HG02884 (cell line): ENCODE measurements at regions not wholly inside any gene's neighbourhood (a gene's known extent, or its start where the extent isn't known, plus 50 kb on each side); places are given as distances from the start of the nearest gene placed in this dataset.

ENCODE experiments used
- ATAC-seq: cut with Tn5 transposase; IDR thresholded peaks from one replicate; pipeline ENCODE4 v1.9.1; 2021; ENCODE audit warnings: mild to moderate bottlenecking, moderate library complexity; ENCODE audit not compliant: unreplicated experiment

DNA sequence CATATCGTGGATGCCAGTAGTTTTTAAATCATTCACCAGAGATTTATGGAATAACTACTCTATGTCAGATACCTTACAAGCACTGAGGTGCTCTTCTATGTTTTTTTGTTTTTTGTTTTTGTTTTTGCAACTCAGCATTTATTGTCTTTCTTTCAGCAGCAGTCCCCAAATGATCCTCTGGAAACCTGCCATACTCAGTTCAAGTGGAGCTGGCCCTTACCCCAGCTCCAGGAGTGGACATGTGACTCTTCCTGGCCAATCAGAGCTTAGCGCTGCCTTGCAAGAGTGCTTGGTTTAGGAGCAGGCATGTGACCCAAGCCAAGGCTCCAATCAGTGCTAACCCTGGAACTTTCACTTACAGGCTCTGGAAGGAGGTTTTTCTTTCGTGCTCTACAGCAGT, 356.6 kb upstream of the ZMIZ1 start:
- ATAC-seq = no peak

- no peak for ATAC-seq
Measured at GRCh38 chr10:78713659-78714058, 355.1 kb upstream of the ZMIZ1 start.

GRCh38 chr10:78714225-78714624, 354.5 kb upstream of the ZMIZ1 start:
- ATAC-seq = no peak

- no peak for ATAC-seq
Measured at GRCh38 chr10:78715435-78715834, 353.3 kb upstream of the ZMIZ1 start.

DNA sequence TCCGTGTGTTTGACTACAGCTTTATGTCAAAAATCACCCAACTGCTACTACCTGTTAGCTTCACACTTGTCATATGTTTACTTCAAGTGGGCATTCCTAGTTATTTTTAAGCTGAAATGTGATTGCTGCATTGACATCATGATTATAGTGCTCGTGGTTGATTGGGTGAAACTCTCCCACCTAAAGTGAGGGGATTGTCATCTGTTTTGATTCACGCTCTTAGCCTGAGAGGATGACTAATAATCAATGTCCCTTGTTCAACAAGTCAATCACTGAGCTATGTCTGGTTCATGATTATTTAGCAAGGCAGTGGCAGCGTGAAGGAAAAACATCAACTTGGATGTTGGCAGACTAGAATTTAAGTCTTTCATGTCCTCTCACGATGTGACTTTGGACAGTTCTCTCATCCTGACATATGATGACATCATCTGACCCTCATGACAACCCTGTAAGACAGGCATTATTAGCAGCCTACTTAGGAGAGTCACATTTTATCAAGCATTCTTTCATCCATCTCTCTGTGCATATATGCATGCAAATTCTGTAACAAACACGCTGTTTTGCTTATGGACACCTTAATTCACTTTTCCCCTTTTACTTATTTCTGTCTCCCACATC, 352.6 kb upstream of the ZMIZ1 start:
- no peak for ATAC-seq

DNA sequence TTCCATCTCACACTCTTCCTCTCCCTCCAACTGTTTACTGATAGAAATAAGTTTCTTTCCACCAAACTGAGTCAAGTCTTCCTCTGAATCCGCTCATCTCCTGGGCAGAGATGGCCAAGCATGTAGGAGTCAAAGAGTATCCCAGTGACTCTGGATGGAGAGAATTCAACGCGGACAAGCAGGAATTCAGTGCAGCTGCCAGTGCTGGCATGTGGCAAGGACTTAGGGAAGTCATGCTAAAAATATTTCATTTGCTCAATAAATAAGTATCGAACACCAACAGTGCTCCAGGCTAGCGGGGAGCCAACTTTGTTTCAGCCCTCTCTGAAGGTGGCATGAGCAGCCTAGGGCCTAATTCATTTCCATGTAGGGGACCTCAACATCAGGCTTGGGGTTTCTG, 351.6 kb upstream of the ZMIZ1 start:
- no peak for ATAC-seq

- ATAC-seq = no peak
Measured at GRCh38 chr10:78718032-78718572, 350.7 kb upstream of the ZMIZ1 start.

- no peak for ATAC-seq
Measured at GRCh38 chr10:78719276-78719675, 349.5 kb upstream of the ZMIZ1 start.

GRCh38 chr10:78720091-78720490, 348.7 kb upstream of the ZMIZ1 start:
- ATAC-seq = no peak

GRCh38 chr10:78721231-78721630, 347.5 kb upstream of the ZMIZ1 start:
- no peak for ATAC-seq

- ATAC-seq = no peak
Measured at GRCh38 chr10:78724846-78725245, 343.9 kb upstream of the ZMIZ1 start.

GRCh38 chr10:78726171-78726570, 342.6 kb upstream of the ZMIZ1 start:
- no peak for ATAC-seq

GRCh38 chr10:78727251-78727650, 341.5 kb upstream of the ZMIZ1 start:
- no peak for ATAC-seq

GRCh38 chr10:78727728-78728127, 341.0 kb upstream of the ZMIZ1 start:
- ATAC-seq = no peak

DNA sequence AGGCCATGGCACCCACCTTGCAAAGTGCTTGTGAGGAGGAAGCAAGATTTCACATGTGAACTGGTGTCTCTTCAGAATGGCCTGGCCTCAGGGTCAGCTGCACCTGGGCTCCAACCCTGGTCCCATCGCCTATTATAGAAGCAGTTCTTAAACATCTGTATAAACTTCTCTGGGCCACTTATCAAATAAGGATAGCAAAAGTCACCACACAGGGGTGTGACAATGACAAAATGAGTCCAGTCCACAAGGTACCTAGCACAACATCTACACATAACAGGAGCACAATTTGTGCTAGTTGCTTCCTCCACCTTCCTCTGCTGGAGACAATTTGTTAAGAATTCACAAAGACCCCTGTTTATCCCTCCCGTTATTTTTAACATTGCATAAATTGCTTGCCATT, 340.6 kb upstream of the ZMIZ1 start:
- ATAC-seq = no peak

DNA sequence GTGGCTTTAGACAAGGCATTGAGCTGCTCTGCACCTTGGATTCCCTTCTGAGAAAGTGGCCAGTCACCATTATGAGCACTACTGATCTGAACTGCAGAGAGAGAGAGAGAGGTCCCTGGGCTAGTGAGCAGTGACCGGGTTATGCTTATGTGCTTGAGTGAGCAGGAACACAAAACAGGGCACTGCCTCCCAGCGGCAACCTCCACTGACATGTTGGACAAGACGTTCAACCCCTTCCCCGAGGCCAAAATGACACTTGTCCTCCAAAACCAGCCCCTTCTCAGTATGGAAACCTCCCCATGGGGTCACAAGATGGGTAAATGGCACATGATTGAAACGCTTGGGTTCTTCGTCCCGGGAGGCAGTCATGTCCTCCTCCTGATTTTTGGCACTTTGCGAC, 339.4 kb upstream of the ZMIZ1 start:
- ATAC-seq = no peak

DNA sequence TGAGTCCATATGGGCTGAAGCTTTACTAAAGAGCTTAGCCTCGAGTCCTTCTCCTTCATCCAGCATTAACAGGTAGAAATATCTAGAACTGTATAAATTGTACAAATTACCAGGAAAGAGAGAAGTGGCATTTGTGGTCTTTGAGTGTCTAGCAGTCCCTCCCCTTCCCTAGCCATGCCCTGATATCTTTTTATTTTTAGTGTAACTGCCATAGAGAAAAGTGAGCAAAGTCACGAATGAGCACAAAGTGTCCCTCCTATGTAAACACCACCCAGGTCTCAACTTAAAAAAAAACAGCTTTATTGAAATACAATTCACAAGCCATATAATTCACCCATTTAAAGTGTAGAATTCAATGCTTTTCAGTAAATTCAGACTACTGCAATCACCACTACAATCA, 339.0 kb upstream of the ZMIZ1 start:
- no peak for ATAC-seq

DNA sequence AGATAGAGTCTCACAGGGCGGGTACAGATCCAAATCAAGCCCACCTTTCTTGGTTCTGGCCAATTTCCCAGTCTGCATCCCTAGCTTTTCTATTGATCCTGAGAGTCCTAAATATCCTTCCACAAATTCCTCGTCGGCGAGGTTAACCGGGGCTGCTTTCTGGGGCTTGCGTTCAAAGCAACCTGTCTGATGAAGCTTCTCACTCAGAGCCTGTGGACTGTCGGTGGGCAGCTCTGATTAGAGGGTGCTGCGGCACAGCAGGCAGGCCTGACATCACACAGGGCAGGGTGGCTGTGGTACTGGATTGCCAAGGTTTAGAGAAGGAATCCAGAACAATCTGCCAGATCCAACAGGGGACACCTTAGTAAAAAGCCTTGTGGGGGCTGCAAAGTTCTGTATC, 338.0 kb upstream of the ZMIZ1 start:
- ATAC-seq = no peak

- no peak for ATAC-seq
Measured at GRCh38 chr10:78731675-78732074, 337.1 kb upstream of the ZMIZ1 start.

- no peak for ATAC-seq
Measured at GRCh38 chr10:78732381-78732780, 336.4 kb upstream of the ZMIZ1 start.

DNA sequence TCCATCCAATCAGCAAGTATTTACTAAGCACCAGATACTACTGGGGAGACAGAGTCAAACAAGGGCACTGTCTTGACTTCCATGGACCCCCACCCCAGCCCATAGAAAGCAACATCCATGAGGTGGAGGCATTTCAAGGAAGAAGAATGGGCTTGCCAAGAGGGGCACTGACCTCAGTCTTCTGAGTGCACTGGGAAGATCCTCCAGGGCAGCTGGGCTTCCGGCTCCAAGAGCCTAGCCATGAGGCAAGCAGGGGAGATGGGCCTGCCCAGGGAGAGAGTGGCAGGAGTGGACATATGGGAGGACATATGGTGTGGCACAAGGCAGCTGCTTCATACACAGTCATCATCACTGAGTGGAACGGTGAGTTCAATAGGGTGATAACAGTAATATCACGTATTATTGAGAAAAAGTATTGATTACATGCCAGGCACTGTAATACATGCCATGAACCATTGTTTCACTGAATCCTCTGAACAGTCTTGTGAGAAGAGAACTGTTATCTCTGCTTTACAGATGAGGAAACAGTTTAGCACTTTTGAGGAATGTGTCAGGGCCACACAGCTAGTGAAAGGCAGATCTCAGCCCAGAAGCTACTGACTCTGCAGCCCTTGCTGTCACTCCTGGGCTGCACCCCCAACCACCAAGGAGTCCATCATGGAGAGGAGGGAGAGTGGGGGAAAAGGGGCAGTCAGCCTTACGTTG, 331.7 kb upstream of the ZMIZ1 start:
- ATAC-seq = no peak
